Hematopoietic multipotent progenitor cell treated with erythropoietin and hydrocortisone succinate and interleukin-3 and kit ligand, for 8 days (in vitro differentiated cells): ENCODE measurements at regions not wholly inside any gene's neighbourhood (a gene's known extent, or its start where the extent isn't known, plus 50 kb on each side); places are given as distances from the start of the nearest gene placed in this dataset.
"Not testable (repeated sequence)": the region's sequence is repeated elsewhere in the genome, so short reads cannot be mapped to it uniquely, and the experiment has no call there.

Source experiments
- DNase-seq: peaks from one replicate; pipeline ENCODE4 v3.0.0-alpha.2; 2015

DNA sequence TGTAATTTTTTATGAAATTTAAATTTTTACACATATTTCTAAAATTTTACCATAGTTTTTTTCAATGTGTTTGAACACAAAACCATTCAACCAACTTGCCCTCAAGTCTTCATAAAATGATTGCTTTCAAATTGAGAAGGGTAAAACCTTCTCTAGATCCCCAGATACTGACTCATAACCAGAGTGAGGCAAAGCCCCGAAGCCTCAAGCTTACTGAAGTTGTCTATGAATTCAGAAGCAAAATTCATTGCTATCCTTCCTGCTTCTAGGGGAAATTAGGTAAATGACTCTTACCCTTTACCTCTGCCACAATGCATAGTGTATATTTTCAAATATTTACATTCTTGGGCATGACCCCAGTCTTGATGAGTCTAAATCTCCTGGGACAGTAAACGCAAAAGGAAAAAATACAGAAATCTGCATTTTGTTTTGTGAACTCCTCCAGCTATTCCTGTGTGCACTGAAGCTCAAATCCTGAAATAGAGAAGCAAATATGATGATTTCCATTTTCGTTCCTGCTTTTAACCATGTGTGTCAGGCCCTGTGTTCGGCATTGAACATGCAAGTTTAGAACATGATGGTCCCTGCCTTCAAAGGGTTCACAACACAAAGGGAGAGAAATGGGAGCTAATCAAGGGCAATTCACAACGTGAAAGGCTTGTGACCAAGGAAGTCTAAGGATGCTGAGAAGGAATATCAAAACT, 246.3 kb downstream of the SUCLG1 start:
- no peak for DNase-seq

DNA sequence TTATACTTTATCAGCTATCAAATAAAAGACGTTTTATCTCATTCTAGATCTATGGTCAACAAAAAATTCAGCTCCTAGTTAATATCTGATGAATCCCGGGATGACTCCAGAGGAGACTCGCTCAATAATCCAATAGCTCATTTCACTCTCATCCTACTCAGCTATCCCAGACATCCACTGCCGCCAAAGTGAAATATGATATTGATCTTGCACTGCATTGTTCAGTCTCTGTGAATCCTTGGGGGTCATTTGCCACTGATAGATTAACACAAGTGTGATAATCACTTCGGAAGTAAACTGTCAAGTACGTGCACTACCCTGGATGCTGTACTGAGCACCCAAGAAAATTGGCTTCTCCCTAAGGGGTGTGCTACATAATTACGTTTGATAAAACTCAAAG, 249.1 kb downstream of the SUCLG1 start:
- no peak for DNase-seq

DNA sequence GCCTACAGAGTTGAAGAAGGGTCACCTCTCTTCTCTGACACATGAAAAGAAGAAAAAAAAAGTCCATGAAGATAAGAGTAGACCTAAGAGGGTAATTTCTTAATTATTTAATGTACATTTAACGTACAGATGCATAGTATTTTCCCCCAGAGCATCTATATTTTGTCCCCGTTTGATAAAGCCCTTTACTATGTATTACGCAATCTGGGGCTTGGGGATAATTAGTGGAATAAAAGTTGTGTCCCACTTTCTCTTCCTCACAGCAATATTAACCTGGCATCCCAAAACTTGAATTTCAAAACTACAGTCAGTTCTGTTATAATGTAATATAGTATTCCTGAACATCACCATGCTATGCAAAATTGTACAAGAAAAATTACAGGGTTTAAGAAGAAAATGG, 254.1 kb downstream of the SUCLG1 start:
- DNase-seq, result no peak

DNA sequence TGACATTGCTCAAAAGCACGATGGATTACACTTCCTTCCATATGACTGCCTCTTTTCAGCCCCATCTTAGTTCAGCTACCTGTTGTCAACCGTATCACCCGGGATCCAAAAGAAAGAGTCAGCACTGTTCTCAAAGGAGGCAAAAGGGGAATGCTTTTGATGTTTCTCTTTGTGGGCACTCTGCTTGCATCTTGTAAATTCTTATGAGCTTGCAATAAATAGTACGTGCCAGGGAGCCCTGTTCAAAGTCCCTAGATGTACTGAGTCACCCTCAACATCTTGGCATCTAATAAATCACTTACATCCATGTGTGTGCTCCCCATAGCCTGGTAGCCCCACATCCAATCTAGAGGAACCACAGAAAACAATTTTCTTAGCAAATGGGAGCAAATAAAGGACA, 256.9 kb downstream of the SUCLG1 start:
- no peak for DNase-seq

DNA sequence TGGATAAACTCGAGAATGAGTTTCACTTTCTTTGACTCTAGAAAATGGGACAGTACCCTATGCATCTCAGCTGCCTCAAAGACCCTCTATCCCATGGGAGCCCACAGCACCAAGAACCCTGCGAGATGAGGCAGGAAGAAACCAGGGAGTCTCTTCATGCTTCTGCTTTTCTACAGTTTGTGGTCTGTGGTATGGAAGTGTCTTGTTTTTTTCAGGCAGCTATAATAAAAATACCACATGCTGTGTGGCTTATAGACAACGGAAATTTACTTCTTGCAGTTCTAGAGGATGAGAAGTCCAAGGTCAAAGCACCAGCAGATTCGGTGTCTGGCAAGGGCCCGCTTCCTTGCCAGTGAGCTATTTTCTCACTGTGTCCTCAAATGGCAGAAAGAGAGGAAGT, 257.9 kb downstream of the SUCLG1 start:
- DNase-seq, result no peak

DNA sequence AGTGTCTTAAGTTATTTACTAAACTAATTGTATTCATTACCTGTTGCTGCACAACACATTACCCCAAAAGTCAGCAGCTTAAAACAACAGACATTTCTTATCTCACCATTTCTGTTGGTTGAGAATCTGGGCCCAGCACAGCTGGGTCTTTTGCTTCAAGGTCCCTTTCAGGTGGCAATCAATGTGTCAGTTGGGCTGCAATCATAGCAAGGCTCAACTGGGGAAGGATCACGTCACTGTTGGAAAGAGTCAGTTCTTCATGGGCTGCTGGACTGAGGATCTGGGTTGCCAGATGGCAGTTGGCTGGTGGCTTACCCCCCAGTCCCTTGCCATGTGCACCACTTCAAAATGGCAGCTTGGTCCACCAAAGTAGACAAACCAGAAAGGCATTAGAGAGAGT, 261.2 kb downstream of the SUCLG1 start:
- DNase-seq, result no peak

DNA sequence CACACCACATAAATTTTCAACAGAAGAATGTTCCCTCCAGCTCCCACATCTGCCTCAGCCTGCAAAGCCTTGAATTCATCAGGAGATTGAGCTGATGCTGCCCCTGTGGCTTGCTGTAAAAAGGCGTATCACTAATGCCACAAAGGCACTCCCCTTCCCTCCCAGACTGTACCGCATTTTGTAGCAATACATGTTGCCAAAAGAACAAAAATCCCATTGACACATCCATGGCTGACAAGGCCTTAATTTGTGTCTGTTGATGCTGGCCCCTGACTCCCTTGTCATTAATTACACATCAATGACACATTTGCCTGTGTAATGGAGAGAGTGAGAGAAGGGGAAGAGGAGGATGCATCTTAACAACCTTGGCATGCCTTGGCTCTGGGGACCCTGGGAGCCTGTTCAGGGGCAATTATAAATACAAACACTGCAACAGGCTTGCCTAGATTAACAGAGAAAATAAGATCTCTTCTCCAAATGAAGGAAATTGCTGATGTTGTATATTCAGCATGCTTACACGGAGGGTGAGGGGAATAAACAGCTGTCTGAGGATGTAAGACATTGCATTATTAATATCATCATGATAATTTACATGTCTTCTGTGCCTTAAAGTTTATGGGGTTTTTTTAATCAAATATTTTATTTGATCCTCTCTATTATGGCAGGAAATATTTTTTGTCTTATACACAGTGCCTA, 264.0 kb downstream of the SUCLG1 start:
- no peak for DNase-seq

DNA sequence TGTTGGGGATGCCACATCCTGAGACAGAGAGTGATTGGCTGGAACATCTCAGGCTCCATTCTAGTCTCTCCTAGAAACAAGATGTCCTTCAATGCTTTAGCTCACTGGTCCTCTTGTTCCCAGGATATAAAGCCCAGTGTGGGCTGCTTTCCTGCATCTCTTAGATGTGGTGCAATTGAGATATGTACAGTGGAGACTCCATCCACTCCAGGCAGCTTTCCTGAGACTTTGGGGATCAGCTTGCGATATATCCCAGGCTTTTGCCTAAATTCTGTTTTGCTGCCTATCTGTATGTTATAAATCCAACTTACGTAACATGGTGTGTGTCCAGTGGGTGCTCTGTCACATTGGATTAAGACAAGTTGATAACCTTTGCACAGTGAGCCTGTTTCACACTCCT, 264.9 kb downstream of the SUCLG1 start:
- no peak for DNase-seq

DNA sequence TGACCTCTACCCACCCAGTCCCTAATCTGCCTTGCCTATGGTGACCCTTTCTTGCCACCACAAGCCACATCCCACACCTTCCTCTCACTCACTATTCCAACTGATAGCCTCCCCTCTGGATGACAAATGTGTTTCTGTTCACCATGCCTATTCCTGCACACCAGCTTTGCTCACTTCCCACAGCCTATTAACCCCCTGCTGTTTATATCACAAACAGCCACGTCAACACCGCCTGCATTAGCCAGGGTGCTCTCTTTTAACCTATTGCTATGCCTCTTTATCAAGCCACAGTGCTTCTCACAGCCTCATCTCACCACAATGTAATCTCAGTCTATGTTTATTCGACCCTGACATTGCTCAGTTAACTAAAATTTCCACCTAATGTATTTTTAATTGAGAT, 271.8 kb downstream of the SUCLG1 start:
- no peak for DNase-seq

DNA sequence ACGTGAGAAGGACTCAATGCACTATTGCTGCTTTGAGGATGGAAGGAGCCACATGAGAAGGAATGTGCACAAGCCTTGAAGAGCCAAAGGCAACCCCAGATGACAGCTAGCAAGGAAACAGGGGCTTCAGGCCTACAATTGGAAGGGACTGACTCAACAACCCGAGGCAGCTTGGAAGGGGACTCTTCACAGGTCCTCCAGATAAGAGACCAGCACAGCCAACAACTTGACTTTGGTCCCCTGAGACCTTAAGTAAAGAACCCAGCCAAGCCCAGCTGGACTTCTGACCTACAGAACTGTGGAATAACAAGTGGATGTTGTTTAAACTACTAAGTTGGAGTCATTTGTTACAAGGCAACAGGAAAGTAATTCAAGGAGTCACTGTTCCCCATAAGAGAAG, 277.2 kb downstream of the SUCLG1 start:
- DNase-seq, result no peak

DNA sequence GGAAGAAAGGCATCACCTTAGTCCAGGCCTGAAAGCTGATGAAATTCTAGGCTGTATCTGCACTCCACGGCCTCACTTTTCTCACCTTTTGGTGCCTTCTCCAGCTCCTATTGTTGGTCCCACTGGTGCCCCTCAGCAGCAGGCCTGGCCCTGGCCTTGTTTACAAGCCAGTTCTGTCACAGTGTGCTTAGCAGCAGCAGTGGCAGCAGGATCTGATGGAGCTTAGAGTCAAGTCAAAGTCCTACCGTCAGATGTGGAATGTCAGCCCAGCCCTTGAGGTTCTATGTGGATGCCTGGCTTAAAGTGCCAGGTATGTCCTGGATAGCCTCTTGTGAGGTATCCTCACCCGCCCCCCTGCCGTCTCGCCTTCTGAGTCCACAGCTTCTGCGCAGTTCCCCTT, 281.3 kb downstream of the SUCLG1 start:
- DNase-seq, result no peak

DNA sequence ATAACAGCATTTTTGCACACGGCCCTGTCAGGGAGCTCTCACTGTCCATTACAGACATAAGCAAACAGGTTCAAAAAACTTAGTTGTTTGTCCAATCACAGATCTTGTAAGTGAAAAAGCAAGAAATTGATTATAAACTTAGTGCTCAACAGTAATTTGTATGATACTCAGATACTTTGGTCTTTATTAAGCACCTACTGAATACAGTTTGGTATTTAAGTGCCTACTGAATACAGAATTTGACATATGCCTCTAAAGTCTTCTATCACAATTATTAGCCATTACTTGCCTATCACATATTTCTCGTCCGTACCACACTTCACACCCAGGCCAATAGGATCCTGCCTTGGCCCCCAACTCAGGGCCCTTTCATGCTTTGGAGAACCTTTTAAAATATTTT, 283.1 kb downstream of the SUCLG1 start:
- DNase-seq, result no peak

DNA sequence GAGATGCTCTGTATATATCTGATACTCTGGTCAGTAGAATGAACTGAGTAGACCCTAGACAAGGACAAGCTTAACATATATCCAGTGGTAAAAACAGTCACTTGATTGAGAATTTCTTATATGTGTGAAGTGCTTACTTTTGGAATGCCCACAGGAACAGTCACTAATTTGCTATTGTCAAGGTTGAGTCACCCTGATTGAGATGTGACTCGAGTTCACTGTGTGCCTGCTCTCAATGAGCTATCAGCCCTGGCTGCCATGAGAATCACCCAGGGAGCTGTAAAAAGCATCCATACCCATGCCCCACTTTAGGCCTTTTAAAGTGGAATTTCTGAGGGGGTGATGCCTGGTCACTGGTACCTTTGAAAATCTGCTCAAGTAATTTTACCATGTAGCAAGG, 283.7 kb downstream of the SUCLG1 start:
- no peak for DNase-seq

DNA sequence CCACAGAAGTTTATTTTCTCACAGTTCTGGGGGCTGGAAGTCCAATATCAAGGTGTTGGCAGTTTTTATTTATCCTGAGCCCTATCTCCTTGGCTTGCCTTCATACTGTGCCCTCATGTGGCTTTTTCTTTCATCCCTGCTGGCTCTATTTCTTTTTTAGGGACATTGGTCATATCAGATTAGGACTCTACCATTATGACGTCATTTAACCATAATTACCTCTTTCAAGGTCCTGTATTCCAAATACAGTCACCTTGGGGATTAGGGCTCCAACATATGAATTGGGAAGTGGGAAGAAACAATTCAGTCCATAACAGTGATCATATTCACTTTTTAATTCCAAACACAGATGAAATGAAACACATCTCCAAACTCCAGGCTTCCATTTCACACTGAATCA, 286.0 kb downstream of the SUCLG1 start:
- DNase-seq, result no peak

DNA sequence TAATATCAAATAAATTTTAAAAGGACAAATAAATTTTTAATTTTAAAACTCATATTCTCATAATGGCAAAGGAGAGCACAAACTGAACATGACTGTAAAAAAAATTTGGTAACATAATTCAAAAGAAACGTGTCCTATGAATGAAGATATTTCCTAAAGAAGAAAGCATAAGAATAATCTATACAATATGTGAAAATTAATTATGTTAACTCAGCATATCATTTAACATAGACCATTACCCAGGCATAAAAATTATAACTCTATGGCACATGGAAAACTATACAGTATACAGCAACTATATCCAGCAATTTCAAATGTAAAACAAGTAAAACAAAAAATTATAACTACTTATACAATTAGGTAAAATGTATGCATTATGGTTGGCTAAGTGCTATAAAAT, 288.1 kb downstream of the SUCLG1 start:
- DNase-seq, result no peak

DNA sequence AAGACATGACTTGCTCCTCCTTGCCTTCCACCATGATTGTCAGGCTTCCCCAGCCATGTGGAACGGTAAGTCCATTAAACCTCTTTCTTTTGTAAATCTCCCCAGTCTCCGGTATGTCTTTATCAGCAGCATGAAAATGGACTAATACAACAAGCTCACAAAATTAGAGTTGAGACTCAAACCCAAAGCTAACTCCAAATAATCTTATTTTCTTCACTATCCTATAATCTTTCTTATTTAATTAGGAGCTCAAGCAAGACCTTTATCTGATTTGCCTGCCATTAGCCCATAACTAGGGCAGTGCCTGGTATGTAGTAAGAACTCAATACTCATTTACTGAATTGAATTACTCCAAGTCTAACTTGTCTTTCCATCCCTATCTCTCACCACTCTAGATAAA, 289.2 kb downstream of the SUCLG1 start:
- no peak for DNase-seq

DNA sequence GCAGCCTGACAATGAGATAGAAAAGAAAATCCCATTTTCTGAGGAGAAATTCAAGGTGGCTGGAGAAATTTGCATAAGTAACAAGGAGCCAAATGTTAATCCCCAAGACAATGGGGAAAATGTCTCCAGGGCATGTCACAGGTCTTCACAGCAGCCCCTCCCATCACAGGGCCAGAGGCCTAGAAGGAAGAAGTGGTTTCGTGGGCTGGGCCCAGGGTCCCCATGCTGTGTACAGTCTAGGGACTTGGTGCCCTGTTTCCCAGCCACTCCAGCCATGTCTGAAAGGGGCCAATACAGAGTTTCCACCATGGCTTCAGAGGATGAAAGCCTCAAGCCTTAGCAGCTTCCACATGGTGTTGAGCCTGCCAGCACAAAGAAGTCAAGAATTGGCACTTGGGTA, 290.5 kb downstream of the SUCLG1 start:
- not testable (repeated sequence) for DNase-seq

DNA sequence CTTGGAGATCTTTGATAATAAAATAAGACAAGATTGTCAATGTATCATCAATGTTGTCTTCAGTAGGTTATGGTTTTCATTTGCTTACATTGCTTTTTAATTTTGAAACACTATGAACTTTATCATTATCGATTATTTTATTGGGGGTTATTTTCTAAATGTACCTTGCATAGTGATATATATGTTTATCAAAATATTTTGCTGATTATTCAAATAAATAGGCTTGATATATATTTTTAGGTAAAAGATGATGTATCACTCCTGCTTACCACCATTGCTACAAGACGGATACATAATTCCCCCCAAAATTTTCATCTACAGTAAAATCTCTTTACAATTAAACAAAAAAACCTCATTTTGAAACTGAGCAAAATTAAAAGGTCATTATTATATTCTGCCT, 293.8 kb downstream of the SUCLG1 start:
- no peak for DNase-seq

DNA sequence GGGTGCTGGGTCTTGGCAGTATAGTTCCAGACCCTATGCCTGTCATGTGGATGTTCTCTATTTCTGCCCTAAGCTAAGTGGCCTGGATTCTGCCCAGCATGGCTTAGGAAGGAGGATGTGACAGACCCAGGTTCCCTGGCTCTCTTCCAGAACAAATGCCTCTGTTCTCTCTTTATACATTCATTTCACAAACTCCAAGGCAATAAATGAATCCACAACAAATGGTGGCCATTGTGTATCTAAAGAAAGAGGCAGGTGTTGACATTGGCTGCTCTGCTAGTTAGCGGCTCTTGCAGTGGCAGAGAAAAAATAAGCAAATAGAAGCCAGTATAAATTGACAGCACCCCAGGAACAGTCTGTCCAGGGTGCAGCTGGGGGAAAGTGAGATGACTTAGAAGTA, 298.6 kb downstream of the SUCLG1 start:
- DNase-seq, result no peak

DNA sequence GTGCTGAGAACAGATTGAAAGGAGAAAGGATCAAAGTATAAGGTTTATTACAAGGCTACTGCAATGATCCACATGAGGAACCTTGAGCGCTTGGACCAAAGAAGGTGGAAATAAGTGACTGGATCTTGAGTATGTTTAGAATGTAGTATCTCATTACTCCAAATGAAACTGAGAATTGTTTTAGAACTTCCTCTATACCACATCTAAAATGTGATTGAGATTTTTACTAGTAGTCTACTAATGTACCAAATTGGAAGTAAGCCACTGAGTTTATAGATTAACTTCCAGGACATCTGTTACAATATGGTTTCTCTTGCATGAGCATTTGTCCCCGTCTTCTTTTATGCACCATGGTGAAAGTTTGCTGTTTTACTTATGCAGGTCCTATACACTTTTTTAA, 300.5 kb downstream of the SUCLG1 start:
- no peak for DNase-seq

DNA sequence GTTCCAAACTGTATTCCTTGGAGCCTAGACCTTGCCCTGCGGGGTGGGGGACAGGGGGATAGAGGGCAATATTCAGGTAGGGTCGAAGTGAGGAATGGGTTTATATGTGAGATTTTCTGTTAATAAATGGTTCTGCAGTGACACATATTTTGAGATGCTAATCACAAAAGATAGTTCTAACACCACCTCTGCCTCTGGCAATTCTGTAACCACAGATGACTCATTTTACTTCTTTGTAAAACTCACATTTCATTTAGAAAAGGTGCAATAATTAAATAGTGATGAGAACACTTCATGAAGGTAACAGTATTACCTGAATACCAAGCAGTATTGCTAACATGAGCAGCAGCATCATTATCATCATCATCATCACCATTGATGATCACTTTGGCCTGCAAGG, 306.6 kb downstream of the SUCLG1 start:
- DNase-seq, result no peak

DNA sequence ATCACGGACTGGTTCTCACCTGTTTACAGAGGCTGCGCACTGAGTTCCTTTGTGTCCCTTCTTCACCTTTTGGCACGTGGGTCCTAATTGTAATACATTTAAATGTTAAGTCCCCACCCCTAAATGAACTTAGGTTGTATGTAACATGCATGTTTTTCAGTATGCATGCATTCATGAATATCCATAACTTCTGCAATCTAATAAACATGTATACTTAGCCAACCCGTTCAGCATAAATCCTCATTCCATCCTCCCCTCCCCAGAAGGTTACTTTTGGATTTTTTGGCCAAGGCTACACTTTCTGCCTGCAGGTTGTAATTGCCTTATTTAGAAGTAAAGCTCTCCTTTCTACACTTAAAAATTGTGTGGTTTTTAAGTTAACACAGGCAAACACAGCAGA, 314.7 kb downstream of the SUCLG1 start:
- no peak for DNase-seq

DNA sequence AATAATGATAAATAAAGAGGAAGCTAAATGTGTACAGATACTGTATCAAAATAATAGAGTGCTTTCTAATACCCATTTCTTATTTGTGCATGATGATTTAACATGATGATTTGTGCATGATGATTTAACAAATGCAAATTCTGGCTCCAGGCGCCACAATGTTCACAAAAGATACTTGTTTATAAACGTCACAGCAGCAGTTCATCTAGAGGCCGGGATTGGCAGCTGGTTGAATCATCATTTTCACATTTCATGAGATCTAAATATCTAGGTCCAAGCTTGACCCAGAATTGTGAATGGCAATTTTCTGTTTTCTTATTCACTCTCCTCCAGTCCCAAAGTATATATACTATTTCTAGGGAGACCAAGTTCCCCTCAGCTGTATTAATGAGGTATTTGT, 322.0 kb downstream of the SUCLG1 start:
- DNase-seq, result no peak

DNA sequence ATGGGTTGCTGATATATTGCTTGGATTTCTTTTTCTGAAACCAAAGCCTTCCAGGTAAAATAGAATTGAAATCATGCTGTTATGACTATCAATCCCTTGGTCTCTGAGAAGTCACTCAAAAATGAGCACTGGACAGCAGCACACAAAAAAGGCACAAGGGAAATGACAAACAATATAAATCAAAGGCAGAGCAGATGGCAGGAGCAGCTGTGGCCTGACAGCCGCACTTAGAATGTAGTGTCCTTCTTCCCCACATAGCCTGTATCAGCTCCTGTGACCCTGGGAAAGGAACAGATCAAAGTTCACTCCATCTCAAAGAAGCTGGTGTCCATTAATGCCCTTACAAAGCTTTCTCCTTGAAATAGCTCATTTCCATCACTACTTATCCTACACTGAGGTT, 326.7 kb downstream of the SUCLG1 start:
- DNase-seq, result no peak

DNA sequence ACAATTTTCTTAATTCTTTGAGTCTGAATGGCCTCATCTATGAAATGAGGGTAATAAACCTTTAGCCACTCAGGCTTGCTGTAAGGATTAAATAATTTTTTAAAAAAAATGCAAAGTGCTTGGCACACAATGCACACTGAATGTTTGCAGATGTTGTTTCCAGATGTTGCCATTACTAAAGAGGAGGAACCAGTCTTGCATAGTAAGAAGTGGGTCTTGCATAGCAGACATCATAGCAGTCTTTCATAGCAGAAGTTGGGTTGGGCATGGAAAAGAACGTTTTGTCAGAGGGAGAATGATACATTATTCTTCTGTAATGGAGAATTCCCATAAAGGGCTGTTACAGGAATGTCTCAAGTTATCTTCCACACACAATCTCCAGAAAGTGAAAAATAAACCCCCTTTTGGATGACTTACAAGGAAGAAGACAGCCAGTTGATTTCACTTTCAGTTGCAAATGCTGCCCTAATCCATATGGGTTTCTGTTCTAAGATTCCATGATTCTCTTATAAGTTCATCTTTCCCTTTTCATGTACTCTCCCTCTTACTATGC, 327.7 kb downstream of the SUCLG1 start:
- DNase-seq, result no peak
